Heart left ventricle (tissue), 16 donors: ENCODE measurements at regions not wholly inside any gene's neighbourhood (a gene's known extent, or its start where the extent isn't known, plus 50 kb on each side); places are given as distances from the start of the nearest gene placed in this dataset.

Experiments
- ATAC-seq, 4 donors: fragments of 200-7000 bp; cut with Tn5 transposase; one replicate each; pipeline ENCODE4 v1.9.1; 2020 to 2022; ENCODE audit warnings: moderate library complexity in 4 of 4, mild to moderate bottlenecking in 3 of 4, moderate number of reproducible peaks in 1 of 4
- DNase-seq, 5 donors: peaks; one replicate each; pipeline ENCODE4 v3.0.0-alpha.2; 2020
- H3K27ac ChIP-seq, 12 donors: fragments of 200-600 bp; sonication (generic) in 4 of 12; one replicate each; pipeline versions ENCODE4 v1.5.0 to v1.8.0; 2016 to 2022; ENCODE audit warnings: mild to moderate bottlenecking in 2 of 12
- H3K27me3 ChIP-seq, 9 donors: fragments of 200-600 bp; sonication (generic) in 2 of 9; one replicate each; pipeline versions ENCODE4 v1.5.1 to v1.8.0; 2016 to 2022; ENCODE audit warnings: mild to moderate bottlenecking in 3 of 9
- H3K36me3 ChIP-seq, 9 donors: fragments of 200-600 bp; sonication (generic) in 2 of 9; one replicate each; pipeline versions ENCODE4 v1.5.0 to v1.8.0; 2018 to 2022; ENCODE audit warnings: mild to moderate bottlenecking in 2 of 9
- H3K4me1 ChIP-seq, 12 donors: fragments of 200-600 bp; sonication (generic) in 4 of 12; one replicate each; pipeline versions ENCODE4 v1.5.0 to v1.8.0; 2016 to 2022; ENCODE audit warnings: mild to moderate bottlenecking in 3 of 12
- H3K4me3 ChIP-seq, 12 donors: fragments of 200-600 bp; sonication (generic) in 4 of 12; one replicate each; pipeline versions ENCODE4 v1.5.0 to v1.8.0; 2017 to 2022; ENCODE audit warnings: mild to moderate bottlenecking in 9 of 12, moderate library complexity in 4 of 12
- H3K9me3 ChIP-seq, 12 donors: fragments of 200-600 bp; sonication (generic) in 4 of 12; one replicate each; pipeline versions ENCODE4 v1.5.0 to v1.8.0; 2016 to 2022; ENCODE audit warnings: mild to moderate bottlenecking in 1 of 12
- CTCF ChIP-seq, 12 donors: fragments of 200-600 bp; sonication (generic) in 4 of 12; IDR thresholded peaks; one replicate each; pipeline versions ENCODE4 v1.5.0 to v1.8.0; 2018 to 2022; ENCODE audit warnings: antibody characterized with exemption in 12 of 12, mild to moderate bottlenecking in 5 of 12
- POLR2A ChIP-seq, 2 donors: fragments of 450-650 bp; IDR thresholded peaks; one replicate each; pipeline ENCODE4 v1.6.1; 2017; ENCODE audit warnings: antibody characterized with exemption in 2 of 2, mild to moderate bottlenecking in 2 of 2, moderate library complexity in 2 of 2
- WGBS, 4 donors: extraction: QIAGEN DNeasy Blood & Tissue Kit in 2 of 4; methylation state at CpG; one replicate each; pipeline versions ENCODE4 v1.1.5 to v1.1.7; 2013 to 2018; 5-methylcytosine and 5-hydroxymethylcytosine counted together
- intact Hi-C, 10 donors: fragments of 100-400 bp; cut with DNase I; formaldehyde crosslinking; loops; one replicate each; pipeline versions ENCODE4 v1.11.1 to v1.14.2; 2022
- donor health status: ischemic (EF 13 %, LVEDD 7.1; RV severe dilation, severe dysfunction).
- donor health status: healthy with polysubstance abuse.
- donor health status: DM: no; HTN: yes; CAD: no.
- donor health status: DM: no; HTN: no; CAD: no.
- donor health status: ischemic (EF 25% LVEDD 6.9; RV normal size, moderate dysfunction).
- donor health status: ischemic (EF 25% LVEDD 5.7; RV mildly dilated, moderate dysfunction).
- donor health status: healthy.
- donor health status: DM: yes; HTN: yes; CAD: no.
- donor health status: ischemic (EF 35%, LVEDD 5.7; RV mildly dilated, moderate dysfunction).
- donor health status: nonischemic (EF 11% LVEDD 7.7; RV severe dilation, severe dysfunction).
- donor health status: DM: yes; HTN: yes; CAD: no.
- donor health status: PGD.
- donor health status: ischemic (EF 29% LVEDD 5.4; RV normal size, mild dysfunction).
- donor health status: nonischemic (EF 23%, LVEDD 6.1; RV moderate dilation, normal function).

GRCh38 chr5:33074548-33074947, 363.4 kb downstream of the NPR3 start:
- DNase-seq (no peak), ATAC-seq (no peak)
- Histone ChIP-seq H3K36me3 (no peaks in the 10 kb centered on the region), H3K27me3 (no peaks in the 10 kb centered on the region), H3K27ac (no peak overlapping the region), H3K4me1 (peaks cover 0 to 9% (median 0%) of the 10 kb centered on the region in 12 donors), H3K4me3 (no peak overlapping the region), H3K9me3 (no peaks in the 10 kb centered on the region)
- WGBS, 4 donors: 77 to 81% (median 80%) methylated on average over 3 of the region's 3 CpGs
- TF ChIP-seq CTCF (IDR thresholded peaks at IDR 0.05) (no peak), POLR2A (IDR thresholded peaks at IDR 0.05) (no peak)
- intact Hi-C loops: no loop called here

GRCh38 chr5:33075731-33076130, 364.6 kb downstream of the NPR3 start:
- no peak overlapping the region for H3K4me3 ChIP-seq
- peaks cover 0 to 19% (median 0%) of the 10 kb centered on the region in 12 donors for H3K4me1 ChIP-seq
- H3K9me3 ChIP-seq: no peaks in the 10 kb centered on the region
- intact Hi-C loops: no loop called here
- TF ChIP-seq POLR2A (IDR thresholded peaks at IDR 0.05): no peak
- TF ChIP-seq CTCF (IDR thresholded peaks at IDR 0.05): no peak
- no peaks in the 10 kb centered on the region for H3K27me3 ChIP-seq
- no peak overlapping the region for H3K27ac ChIP-seq
- ATAC-seq (no peak), DNase-seq (no peak)
- 46 to 72% (median 64%) methylated on average over 2 of the region's 2 CpGs for WGBS, 4 donors
- no peaks in the 10 kb centered on the region for H3K36me3 ChIP-seq

- Histone ChIP-seq H3K4me3 (no peak overlapping the region), H3K27ac (peak overlapping the region in 7 of 12 donors; percentile 20 to 47 (median 33)), H3K4me1 (peaks cover 0 to 24% (median 0%) of the 10 kb centered on the region in 12 donors), H3K27me3 (no peaks in the 10 kb centered on the region), H3K9me3 (peaks cover 0 to 8% (median 0%) of the 10 kb centered on the region in 12 donors), H3K36me3 (no peaks in the 10 kb centered on the region)
- DNase-seq (no peak), ATAC-seq (peak in 2 of 4 donors; percentile 16 to 52)
- intact Hi-C loops: no loop called here
- TF ChIP-seq CTCF (IDR thresholded peaks at IDR 0.05): no peak
- TF ChIP-seq POLR2A (IDR thresholded peaks at IDR 0.05): no peak
Observed at GRCh38 chr5:33079548-33079947, 361.2 kb upstream of the TARS1 start.

- TF ChIP-seq CTCF (IDR thresholded peaks at IDR 0.05) (no peak), POLR2A (IDR thresholded peaks at IDR 0.05) (no peak)
- Histone ChIP-seq H3K9me3 (peaks cover 0 to 11% (median 0%) of the 10 kb centered on the region in 12 donors), H3K27me3 (no peaks in the 10 kb centered on the region), H3K36me3 (no peaks in the 10 kb centered on the region), H3K4me3 (no peak overlapping the region), H3K4me1 (peaks cover 0 to 24% (median 0%) of the 10 kb centered on the region in 12 donors), H3K27ac (peak overlapping the region in 7 of 12 donors; percentile 20 to 47 (median 33))
- intact Hi-C loops: no loop called here
- 45 to 55% (median 52%) methylated on average over 4 of the region's 4 CpGs for WGBS, 4 donors
- ATAC-seq (peak in 1 of 4 donors; percentile 41), DNase-seq (no peak)
Observed at GRCh38 chr5:33080287-33080686, 360.5 kb upstream of the TARS1 start.
